Activated naive CD4-positive, alpha-beta T cell treated with anti-CD3 and anti-CD28 coated beads for 36 hours (primary cell): ENCODE measurements at regions not wholly inside any gene's neighbourhood (a gene's known extent, or its start where the extent isn't known, plus 50 kb on each side); places are given as distances from the start of the nearest gene placed in this dataset. TPM values are rescaled to one million over a fixed set of nuclear protein-coding genes. Genes with fewer than 3 reads are reported as not detected.

Source experiments
- CTCF ChIA-PET: fragments of 350-600 bp; sonication (Branson Sonifier 250); formaldehyde crosslinking; loops from one replicate; lab custom pipeline; 2021; ENCODE audit warnings: antibody characterized with exemption; lab: Charles Lee
- DNase-seq: peaks from one replicate; pipeline ENCODE4 v3.0.0-alpha.2; 2020
- H3K27ac Mint-ChIP-seq: one replicate; pipeline ENCODE4 v1.8.0; 2021; ENCODE audit warnings: mild to moderate bottlenecking, mixed read lengths
- H3K27me3 Mint-ChIP-seq: one replicate; pipeline ENCODE4 v1.8.0; 2021; ENCODE audit warnings: low read depth, mixed read lengths
- H3K36me3 Mint-ChIP-seq: one replicate; pipeline ENCODE4 v1.8.0; 2021; ENCODE audit warnings: low read depth, mixed read lengths
- H3K4me1 Mint-ChIP-seq: one replicate; pipeline ENCODE4 v1.8.0; 2021; ENCODE audit warnings: low read depth, mixed read lengths
- H3K4me3 Mint-ChIP-seq: one replicate; pipeline ENCODE4 v1.8.0; 2021; ENCODE audit warnings: mild to moderate bottlenecking, moderate library complexity, mixed read lengths
- H3K9me3 Mint-ChIP-seq: one replicate; pipeline ENCODE4 v1.8.0; 2021; ENCODE audit warnings: mixed read lengths
- intact Hi-C: fragments of 100-400 bp; cut with micrococcal nuclease; formaldehyde crosslinking; loops from one replicate; pipeline ENCODE4 v1.15.1; 2023
- microRNA-seq: library from miRNA; unstranded; fragments of <30 nt; microRNA quantifications from one replicate; pipeline ENCODE4 v1.2.0, GENCODE V29; 2022; ENCODE audit warnings: borderline microRNAs expressed, borderline replicate concordance

GRCh38 chr13:99626461-99627082 is 125.3 kb downstream of the TM9SF2 start:
- no peak overlapping the region for H3K4me3 Mint-ChIP-seq
- CTCF ChIA-PET, result interaction anchor here (1.6 kb wide), 1 partner anchor 11 kb away, joined by 4 read pairs; no protein-coding TSS in a partner anchor
- no peak overlapping the region for H3K27ac Mint-ChIP-seq

DNA sequence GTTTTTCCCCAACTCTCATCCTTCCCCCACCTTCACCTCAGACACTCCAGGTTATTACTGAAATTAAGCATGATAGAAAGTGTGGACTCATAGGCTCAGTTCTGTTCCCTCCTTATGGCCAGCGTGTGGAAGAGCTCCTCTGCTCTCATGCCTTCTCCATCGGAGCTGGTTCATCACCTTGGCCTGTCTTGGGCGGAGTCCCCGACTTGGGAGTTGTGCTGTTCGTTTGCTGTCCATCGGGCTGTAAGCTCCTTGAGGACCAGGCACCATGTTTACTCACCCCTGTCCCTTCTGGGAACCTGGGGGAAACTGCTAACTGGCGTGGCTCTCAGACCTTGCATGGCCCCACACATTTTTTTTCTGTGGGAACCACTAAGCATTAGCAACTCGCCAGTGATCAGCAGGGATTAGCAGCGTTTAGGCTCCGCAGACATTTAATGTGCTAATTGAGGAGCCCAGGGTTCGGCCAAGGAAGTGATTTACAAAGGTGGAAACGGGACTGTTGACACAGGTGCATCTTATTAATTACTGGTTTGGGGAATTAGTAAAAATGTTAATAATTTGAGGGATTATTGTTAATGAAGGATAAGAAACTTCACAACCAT is 123.8 kb downstream of the TM9SF2 start:
- no peak overlapping the region for H3K27ac Mint-ChIP-seq
- CTCF ChIA-PET, result interaction anchor here (1.0 kb wide), 1 partner anchor 9 kb away, joined by 3 read pairs; no protein-coding TSS in a partner anchor
- H3K4me3 Mint-ChIP-seq, result no peak overlapping the region
- H3K27me3 Mint-ChIP-seq, result no peaks in the 10 kb centered on the region
- H3K4me1 Mint-ChIP-seq, result peaks cover 11% of the 10 kb centered on the region
- H3K9me3 Mint-ChIP-seq, result no peaks in the 10 kb centered on the region
- no peaks in the 10 kb centered on the region for H3K36me3 Mint-ChIP-seq
- DNase-seq, result no peak
- intact Hi-C loops, result no loop called here

More at GRCh38 chr13:99626461-99627082, 125.3 kb downstream of the TM9SF2 start:
- H3K27me3 Mint-ChIP-seq, result no peaks in the 10 kb centered on the region
- no peak for DNase-seq
- H3K9me3 Mint-ChIP-seq, result no peaks in the 10 kb centered on the region
- H3K36me3 Mint-ChIP-seq, result no peaks in the 10 kb centered on the region
- intact Hi-C loops, result no loop called here
- peaks cover 11% of the 10 kb centered on the region for H3K4me1 Mint-ChIP-seq

GRCh38 chr13:99620806-99621205 is 119.5 kb downstream of the TM9SF2 start:
- intact Hi-C loops, result no loop called here
- H3K27ac Mint-ChIP-seq, result no peak overlapping the region
- peaks cover 5% of the 10 kb centered on the region for H3K4me1 Mint-ChIP-seq
- CTCF ChIA-PET, result interaction anchor here (0.6 to 1.2 kb wide), 3 partner anchors 15 to 281 kb away, joined by 3 to 4 read pairs (median 3); no protein-coding TSS in a partner anchor
- DNase-seq, result no peak
- H3K4me3 Mint-ChIP-seq, result no peak overlapping the region
- H3K36me3 Mint-ChIP-seq, result no peaks in the 10 kb centered on the region
- H3K27me3 Mint-ChIP-seq, result no peaks in the 10 kb centered on the region
- no peaks in the 10 kb centered on the region for H3K9me3 Mint-ChIP-seq

DNA sequence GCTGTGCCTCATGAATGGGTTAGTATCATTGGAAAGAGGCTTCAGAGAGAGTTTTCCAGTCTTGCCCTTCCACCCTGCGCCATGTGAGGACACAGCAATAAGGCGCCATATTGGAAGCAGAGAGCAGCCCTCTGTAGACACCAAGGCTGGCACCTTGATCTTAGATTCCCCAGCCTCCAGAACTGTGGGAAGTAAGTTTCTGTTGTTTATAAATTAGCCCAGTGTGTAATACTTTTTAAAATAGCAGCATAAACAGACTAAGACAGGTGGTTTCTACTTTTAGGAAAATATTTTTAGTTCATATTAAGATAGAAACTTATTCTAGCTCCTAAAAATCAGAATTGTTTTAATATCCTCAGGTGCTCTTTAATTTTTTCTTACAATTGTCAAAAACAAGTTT is 117.9 kb downstream of the TM9SF2 start:
- DNase-seq, result no peak
- no peaks in the 10 kb centered on the region for H3K9me3 Mint-ChIP-seq
- H3K27ac Mint-ChIP-seq, result no peak overlapping the region
- intact Hi-C loops, result no loop called here
- no peak overlapping the region for H3K4me3 Mint-ChIP-seq
- peaks cover 4% of the 10 kb centered on the region for H3K4me1 Mint-ChIP-seq
- H3K27me3 Mint-ChIP-seq, result no peaks in the 10 kb centered on the region
- no peaks in the 10 kb centered on the region for H3K36me3 Mint-ChIP-seq
- CTCF ChIA-PET, result no interaction called here

DNA sequence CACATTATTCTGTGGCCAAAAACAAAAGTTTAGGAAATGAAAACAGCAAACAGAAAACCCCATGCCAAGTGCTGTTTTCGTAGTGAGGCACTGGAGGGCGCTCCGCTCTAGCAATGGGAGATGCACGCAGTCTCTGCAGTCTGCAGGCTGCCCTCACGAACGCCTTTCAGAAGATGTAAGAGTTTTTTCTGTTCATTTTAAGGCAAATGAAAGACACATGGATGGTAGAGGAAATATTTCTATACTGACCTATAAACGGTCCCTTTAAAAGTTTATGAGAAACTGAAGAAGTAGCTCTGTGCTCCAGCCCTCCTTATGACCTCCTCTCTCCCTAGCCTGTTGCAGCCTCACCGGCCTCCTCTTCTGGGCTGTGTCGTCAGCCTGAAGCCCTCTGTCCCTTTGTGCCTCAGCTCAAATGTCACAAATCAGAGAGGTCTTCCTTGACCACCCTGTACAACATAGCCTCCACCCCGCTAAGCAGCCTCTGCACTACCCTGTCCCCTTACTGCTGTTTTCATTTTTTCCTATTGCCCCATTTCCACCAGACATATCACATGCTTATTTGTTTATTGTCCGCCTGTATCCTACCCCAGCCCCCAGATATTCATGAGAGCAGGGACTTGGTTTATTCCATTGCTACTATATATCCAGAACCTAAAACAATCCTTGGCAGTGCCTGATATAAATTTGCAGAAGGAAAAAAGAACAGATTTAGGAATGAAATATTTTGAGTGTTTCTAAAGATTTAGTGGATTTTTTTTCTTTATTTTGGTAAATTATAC is 116.4 kb downstream of the TM9SF2 start:
- peak; percentile 51 for DNase-seq
- intact Hi-C loops, result loop anchor here (1.0 kb wide), 1 partner anchor 89 kb away; no protein-coding TSS in a partner anchor
- Mint-ChIP-seq H3K4me1 (peaks cover 11% of the 10 kb centered on the region), H3K27ac (no peak overlapping the region), H3K4me3 (no peak overlapping the region), H3K36me3 (no peaks in the 10 kb centered on the region), H3K9me3 (no peaks in the 10 kb centered on the region), H3K27me3 (no peaks in the 10 kb centered on the region)
- CTCF ChIA-PET, result interaction anchor here (0.6 to 2.0 kb wide), 3 partner anchors 29 to 141 kb away, joined by 3 to 6 read pairs (median 4); no protein-coding TSS in a partner anchor

GRCh38 chr13:99614465-99614885 is 113.2 kb downstream of the TM9SF2 start:
- DNase-seq, result peak; percentile 50
- Mint-ChIP-seq H3K9me3 (no peaks in the 10 kb centered on the region), H3K27ac (no peak overlapping the region), H3K36me3 (no peaks in the 10 kb centered on the region), H3K4me3 (no peak overlapping the region), H3K27me3 (no peaks in the 10 kb centered on the region), H3K4me1 (peaks cover 17% of the 10 kb centered on the region)
- CTCF ChIA-PET, result interaction anchor here (1.1 to 2.2 kb wide), 2 partner anchors 36 to 86 kb away, joined by 7 read pairs; no protein-coding TSS in a partner anchor
- intact Hi-C loops, result loop anchor here (1.0 kb wide), 1 partner anchor 172 kb away; no protein-coding TSS in a partner anchor

Small RNA genes in the stretch of these regions (microRNA-seq; reads per million reads assigned to microRNA genes)
- gene MIR4306, result not detected
